NOMO-1 treated with DMSO at 0.1 percent for 48 hours (cell line): ENCODE measurements at regions not wholly inside any gene's neighbourhood (a gene's known extent, or its start where the extent isn't known, plus 50 kb on each side); places are given as distances from the start of the nearest gene placed in this dataset.

Experiments used
- DNase-seq: peaks from one replicate; lab custom pipeline; 2025; ENCODE audit not compliant: unreplicated experiment; lab: John Stamatoyannopoulos, UW

DNA sequence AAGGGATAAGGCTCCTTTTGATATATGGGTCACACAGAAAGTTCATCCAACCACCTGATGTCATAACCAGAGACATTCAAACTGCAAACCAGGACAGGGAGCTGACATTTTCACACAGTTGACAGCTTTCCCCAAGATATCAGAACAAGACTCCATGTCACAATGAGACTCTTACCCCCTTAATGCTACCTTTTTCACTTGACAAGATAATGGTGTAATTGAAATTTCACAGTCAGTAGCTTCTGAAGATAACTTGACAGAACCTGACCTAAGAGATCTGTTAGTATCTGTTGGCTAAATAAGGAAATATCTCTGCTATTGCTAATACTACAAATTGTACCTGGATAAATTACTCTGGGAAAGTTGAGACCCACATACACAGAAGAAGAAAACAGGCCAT, 187.3 kb downstream of the C12orf50 start:
- no peak for DNase-seq

DNA sequence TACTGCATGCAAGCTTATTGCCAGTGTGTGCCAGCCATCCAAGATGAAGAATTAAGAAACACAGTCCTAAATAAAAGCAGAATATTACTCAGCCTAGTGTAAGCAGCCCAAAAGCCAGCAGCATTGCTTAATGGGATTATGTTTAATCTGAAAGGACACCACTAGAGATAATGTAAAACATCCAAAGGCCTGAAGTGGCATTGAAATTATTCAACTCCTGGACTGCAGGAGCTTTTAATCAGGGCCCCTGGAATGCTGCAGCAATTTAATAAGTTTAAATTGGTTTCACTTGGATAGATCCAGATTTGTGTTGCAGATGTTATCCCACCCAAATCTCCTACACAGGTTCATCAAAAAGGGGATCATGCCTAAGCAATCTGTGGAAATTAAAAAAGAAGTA, 193.0 kb downstream of the C12orf50 start:
- DNase-seq = no peak

DNA sequence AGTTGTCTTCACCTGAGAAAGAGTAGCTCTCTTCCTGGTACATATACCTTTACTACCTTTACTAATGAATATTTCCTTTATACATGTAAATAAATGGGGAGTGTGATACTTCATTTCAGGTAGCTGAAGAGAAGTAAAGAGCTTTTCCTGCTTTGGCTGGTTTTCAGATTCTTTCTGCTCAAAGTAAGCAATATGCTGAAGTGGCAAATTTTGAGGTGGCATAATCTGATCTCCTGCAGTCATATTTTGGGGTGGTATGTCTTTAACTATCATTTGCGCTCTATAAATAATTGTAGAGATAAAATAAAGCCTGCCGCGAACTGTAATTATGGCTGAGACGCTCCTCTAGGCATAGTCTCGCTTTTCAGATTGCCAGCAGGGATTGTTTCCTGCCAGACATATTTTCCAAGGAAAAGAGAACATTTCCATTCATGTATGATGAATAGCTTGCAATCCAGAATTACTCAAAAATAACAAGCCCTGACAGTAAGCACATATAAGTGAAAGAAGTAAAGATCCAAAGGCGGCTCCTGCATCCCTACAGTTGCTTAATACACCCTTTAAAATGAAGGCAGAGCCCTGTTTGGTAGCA, 200.7 kb downstream of the C12orf50 start:
- no peak for DNase-seq

DNA sequence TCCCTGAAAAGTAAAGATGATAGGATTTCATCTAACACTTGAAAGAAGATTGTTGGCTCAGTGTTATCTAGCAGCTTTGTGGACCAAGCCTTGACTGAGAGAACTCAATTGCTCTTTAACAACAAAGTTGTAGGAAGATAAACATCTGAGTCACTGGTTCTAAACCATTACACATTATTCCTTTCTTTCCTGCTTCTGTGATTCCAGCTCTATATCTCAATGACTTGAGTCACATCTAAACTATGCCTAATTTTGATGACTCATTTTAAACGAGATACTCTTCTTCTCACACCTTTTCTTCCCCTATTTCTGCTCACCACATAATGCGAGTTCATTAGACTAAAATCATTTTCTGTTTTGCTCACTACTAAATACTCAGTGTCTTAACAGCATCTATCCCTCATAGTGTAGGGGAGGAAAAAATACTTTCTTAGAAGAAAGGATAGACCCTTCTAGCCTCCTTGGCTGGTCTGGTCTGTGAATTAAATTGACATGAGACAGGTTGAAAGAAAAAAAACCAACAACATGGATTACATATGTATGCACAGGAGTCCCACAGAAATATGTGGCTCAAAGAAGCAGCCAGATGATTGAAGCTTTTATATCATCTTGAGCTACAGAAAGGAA, 201.4 kb downstream of the C12orf50 start:
- DNase-seq = no peak

DNA sequence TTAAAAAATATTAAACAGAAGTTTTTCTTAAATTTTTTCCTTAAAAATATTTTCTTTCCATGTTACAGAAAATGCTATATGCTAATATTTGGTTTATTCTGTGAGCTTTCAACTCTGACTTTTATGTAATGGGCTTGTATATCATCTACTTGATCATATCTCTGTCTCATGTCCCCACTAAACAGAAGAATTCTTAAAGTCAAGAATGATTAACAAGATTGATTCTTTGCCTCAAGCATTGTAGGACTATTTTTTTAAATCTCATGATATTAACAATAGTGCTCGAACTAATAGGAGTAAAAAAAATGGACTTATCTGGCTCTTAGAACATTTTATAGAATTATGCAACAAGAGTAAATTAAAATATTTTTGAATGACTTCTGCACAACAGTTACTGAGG, 206.3 kb downstream of the C12orf50 start:
- DNase-seq = no peak

DNA sequence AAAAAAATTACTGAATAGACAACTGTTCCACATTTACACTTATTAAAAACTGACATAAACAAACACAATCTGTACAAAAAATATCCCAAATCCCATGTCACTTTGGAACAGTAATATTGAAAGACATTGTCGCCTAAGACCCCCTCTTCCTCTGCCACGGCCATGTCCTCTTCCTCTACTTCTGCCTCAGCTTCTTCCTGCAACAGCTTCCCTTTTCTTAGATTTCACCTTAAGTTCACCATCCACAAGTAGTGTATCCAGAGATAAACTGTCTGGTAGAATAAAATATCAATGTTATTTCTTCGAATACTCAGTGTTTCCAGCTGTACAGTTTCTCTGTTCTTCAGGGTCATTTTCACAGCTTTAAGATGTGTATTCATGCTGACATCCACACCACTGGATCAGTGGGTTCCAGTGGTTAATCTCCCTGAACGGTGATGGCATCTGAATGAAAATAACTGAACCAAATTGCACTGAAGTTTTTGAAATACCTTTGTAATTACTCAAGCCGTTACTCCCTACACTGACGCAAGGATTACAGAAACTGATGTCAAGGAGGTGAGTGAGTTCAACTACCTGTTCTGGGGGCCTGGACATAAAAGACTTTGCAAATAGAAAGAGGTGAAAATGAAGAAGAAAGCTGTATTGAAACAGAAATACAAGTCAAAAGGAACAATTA, 208.5 kb downstream of the C12orf50 start:
- DNase-seq = no peak

DNA sequence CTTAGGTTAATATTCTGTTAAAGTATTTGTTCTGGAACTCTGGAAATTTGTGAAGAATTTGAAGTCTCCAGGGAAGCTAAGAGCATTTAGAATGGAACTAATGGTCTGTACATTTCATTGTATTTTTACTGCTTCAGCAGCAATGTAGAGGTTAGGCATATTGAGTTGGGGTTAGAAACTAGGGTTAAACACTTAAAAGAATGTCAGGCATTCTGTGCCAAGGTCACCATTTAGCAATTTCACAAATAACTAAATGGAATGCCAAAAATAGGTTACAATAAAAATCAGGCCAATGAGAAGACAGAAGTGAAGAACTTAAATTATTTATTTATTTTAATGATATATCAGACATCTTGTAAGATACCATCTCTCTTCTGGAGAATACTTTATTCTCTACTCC, 210.8 kb downstream of the C12orf50 start:
- no peak for DNase-seq

DNA sequence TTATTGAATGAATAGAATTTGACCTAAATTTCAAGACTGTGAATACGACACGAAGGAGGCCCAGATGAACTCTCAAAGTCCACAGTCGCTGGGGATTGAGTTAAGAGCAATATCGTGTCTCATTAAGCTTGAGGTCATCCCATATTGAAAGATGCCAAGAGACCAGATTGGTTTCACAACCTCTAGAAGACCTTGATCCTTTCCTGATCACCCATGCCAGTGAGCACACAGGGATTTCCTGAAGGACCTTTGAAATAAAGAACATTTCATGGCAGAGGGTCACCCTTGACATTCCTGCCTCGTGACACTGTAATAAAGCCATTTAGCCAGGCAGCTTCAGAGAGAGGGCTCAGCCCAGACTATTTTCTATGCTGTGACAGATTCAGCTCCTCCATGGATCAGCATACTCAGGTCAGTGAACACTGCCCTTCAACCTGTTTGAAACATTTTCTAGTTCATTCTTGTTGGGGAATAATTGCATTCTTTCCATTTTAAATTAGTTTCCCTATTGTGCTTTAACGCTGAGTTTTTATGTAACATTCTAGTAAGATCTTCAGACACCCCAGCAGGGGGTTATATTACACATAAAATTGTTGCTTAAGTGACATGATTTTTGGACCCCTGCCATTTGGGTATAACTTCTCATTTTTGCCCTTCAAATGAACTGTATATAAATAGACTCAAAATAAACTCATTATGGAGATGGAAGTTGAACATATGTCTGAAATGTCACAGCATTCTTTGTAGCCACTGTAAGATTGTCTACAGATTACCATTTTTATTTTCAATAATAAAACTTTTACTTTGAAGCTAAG, 213.2 kb downstream of the C12orf50 start:
- no peak for DNase-seq

DNA sequence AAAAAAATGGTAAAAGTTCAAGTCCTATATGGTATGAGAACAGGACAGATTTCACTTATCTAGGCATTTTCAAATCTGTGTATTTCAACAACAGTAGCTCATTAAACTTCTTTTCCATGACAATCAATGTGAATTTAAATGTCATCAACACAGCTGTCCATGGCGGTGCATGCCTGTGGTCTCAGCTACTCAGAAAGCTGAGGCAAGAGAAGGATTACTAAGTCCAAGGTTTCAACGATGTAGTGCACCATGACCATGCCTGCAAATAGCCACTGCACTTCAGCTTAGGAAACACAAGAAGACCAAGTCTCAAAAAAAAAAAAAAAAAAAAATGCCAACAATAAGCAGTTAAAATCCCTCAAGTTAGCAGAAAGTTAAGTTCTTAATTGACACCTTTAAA, 214.6 kb downstream of the C12orf50 start:
- DNase-seq = no peak

DNA sequence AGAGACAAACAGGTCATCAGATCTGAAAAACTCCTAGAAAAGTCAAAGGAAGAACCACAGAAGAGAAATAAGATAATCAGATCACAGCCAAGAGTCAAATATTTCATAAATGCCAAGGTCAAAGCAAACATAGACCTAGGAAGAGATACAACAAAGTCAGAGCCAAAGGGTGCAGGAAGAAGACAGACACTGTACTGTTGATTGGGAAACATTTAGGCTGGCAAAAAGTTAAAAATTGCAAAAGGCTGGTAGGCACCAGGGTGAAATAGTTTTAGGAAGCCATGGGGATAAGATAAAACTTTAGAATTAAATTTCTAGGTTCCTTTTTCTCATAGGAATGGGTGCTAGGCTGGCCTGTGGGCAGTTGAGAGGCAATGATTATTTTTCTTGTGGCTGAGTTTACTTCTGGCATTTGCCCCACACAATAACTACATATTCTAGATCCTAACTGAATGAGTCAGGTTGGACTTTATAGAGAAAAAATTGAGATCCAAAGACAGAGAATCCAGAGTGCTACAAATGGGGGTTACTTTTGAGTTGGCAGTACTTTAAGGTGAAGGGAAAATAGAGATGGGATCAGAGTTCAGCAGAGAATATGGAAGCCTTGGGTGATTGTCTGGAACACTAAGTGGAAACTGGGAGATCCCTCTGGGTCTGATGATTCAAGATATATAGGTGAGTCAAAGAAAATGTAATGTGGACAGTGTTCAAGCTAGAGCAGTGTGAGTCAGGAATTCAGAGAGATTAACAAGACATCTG, 215.5 kb downstream of the C12orf50 start:
- no peak for DNase-seq

DNA sequence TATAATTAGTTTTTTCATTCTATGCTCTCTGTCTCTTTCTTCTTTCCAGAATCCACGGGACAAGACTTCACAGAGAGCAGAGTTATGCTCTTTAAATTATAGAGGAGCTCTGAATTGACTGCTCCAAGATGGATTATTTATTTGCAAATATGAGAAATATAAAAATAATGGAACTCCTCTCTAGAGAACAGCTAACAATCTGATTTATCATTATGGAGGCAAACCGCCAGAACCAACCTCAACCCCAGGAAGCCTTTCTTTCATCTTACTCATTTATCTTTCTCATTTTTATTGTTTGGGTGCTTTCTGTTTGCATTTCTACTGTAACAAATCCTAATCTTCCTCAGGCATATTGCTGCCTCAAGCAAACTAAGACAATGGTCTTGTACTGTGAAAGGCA, 216.5 kb downstream of the C12orf50 start:
- DNase-seq = no peak

DNA sequence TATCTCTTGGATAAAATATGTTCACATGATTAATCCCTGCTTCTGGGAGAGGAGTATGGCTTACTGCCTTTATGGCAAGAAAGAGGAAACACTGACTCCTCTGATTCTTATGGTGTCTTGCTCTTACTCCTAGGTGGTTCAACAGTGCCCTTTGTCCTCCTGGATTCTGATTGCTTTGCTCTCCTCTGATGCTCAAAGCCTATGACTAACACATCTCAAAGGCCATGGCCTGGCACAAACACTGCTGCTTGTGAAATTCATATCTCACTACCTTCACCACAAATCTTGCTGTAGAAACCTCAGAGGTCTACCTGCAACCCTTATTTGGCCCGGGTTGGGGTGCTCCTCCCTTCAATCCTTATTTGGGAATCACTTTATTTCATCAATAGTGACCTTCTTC, 217.2 kb downstream of the C12orf50 start:
- no peak for DNase-seq

DNA sequence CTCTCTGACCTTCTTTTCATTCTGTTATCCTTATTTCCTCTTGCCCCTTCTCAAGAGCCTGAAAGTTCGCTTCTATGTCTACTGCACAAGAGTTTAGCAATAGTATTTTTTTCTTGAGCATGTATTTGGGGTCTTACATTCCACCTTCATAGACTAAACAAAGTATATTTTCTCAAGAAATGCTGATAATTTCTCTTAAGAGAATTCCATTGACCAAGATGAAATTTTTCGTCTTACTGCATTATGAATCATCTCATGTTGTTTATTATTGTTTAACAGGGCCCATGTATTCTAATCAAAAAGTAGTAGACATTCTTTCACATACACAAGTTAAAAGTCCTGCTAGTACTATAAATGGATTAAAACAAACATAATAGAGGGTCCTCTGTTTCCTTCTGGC, 219.3 kb downstream of the C12orf50 start:
- no peak for DNase-seq

DNA sequence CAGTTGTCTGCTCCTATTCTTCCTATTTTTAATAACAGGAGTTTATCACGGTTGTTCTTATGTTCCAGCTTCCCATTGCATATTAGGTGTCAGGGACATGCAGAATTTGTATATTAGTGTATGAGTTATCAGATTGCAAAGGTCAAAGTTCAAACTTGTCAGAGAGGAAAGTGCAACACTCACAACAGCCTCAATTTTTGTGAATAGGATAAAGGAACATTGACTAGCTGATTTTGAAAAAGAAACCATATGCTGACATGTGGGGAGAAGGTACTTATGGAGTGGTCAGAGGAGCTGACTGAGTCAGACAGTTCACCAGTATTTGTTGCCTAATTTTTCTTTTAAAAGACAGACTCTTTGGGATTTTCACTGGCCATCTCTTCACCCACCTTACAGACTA, 222.1 kb downstream of the C12orf50 start:
- no peak for DNase-seq

DNA sequence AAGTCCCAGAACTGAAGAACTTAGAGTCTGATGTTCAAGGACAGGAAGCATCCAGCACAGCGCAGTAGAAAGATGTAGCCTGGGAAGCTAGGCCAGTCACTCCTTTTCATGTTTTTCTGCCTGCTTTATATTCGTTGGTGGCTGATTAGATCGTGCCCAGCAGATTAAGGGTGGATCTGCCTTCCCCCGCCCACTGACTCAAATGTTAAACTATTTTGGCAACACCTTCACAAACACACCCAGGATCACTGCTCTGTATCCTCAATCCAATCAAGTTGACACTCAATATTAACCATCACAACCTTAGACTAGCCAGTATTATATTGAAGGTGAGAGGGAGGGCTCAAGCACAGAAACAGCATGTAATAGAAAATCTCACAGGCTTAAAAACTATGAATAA, 222.9 kb downstream of the C12orf50 start:
- no peak for DNase-seq

DNA sequence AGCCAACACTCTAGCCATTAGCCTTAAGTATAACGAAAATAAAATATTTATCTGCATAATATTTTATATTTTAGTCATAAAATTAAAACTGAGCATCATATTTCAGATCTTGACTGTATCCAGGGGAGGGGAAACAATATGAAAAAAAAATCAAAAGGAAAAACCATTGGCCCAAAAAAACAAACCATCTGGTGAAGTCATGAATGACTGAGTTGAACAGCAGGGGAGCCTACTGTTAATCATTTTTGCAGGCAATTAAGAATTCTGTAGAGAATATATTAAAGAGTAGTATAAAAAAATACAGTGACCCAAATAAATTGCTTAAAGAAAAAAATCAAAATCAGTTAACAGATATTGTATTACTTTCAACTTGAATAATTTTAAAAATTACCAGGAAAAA, 224.8 kb downstream of the C12orf50 start:
- DNase-seq = no peak

DNA sequence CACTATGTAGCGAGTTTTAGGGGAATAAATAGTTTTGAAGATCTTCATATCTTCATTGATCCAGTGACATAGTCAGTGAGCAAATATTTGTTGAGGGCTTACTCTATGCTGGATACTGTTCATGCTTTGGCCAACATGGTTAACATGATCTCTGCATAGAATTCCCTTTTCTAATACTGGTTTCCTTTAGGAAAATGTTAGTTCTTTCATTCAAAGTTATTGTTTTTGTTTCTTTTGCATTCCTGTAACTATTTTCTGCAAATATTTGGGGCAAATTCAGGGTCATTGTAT, 226.5 kb downstream of the C12orf50 start:
- no peak for DNase-seq

DNA sequence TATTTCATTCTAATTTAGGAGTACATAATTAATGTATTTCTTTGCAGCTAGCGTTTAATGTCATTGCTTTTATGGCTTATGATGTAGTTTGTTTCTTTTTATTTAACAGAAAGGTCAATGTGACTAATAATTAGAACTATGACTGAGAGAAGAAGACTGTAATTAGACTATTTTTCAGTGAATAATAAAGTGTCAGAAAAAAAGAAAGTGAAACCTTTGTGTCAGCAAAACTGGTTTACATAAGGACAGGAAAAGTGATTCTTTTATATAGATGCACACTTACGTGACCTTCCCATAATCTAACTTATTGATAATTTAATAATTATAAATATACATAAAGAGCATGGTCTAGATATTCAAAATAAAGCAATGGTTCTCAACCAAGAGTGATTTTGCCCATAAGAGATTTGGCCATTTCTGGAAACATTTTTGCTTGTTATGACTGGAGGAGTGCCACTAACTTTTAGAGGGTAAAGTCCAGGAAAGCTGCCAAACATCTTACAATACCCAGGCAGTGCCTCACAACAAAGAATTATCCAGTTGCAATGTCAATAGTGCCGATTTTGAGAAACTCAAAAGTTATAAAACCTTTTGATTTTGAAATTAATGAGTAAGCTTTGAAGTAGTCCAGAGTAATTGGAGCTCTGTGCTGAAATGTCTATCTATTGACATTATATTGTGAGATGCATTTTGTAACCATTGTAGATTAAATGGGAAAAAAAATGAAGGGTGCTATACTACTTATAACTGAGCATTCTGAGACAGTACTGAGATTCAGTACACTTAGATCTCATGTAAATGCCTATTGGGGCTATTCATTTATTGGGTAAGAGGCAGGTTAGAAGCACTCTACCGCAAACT, 227.1 kb downstream of the C12orf50 start:
- no peak for DNase-seq

DNA sequence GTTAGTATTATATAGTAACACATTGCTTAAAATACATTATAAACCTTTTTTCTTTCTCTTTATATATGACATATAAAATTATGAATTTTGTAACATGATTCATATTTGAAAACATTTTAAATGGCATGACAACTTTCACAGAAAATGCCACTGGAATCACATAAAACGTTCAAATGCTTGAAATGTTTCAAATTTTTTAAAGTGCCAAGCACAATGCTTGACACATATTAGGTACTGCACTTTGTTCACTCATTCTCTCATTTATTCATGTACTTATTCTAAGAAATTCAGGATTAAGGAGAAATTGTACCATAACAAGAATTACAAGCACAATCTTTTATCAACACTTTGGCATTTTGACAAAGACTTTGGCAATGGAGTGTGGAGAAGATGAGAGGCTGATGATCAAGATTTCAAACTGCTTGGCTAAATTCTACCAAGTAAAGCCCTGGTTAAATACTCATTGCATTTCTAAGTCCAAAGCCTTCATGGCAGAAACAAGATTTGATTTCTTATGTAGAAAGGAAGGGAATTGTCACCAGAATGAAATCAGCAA, 232.2 kb downstream of the C12orf50 start:
- no peak for DNase-seq

DNA sequence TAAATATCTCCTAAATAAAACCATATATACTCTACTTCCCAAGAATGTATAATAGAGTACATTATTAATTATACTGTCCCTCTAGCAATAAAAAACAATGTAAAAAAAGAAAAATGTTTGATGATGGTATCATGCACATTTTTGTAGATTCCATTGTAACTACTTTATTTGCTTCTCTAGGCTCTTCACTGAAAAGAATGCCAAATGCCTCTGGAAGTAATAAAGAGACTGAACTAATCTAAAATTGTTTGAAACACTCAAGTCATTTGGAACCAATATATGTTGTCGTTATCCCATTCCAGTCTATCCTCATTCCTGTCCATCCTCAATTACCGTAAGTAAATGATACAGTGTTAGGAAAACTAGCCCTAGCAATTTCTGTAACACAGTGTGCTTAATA, 233.6 kb downstream of the C12orf50 start:
- DNase-seq = no peak
